ENCODE measurements at regions not wholly inside any gene's neighbourhood (a gene's known extent, or its start where the extent isn't known, plus 50 kb on each side); places are given as distances from the start of the nearest gene placed in this dataset.

DNA sequence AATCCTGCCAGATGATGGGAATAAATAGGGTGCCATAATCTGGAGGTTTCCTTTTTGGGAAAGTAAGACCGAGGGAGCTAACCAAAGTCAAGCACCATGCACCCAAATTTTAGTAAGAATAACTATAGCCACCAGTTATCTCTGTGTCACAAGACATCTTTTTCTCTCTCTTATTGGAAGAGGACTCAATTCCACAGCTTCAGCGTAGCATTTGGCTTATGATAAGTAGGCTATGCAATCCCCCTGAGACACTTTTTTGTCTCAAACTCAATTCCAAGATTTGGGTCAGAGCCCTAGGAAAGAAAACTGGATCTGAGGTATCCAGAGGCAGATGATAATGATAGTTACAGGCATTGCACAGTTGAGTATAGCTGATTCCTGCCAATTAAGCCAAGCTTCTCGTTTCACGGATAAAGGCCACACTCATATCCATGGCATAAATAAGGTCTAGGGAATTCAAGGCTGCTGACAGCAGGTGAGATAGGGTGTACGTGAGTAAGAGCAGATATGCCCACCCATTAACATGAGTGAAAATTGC, 425.2 kb upstream of the CNTNAP2 start:
- Histone ChIP-seq H3K27ac (no peak overlapping the region), H3K4me3 (no peak overlapping the region), H3K9me3 (no peaks in the 10 kb centered on the region; the same call in 2 of the 3 replicates), H3K4me1 (no peaks in the 10 kb centered on the region), H3K4me2 (no peak overlapping the region)
- ATAC-seq = no peak
- DNase-seq (ENCODE audit: low read depth in 1 of 2, low spot score in 1 of 2) = no peak
- 14% methylated on average over 5 of the region's 5 CpGs for WGBS (ENCODE audit: missing lambda C conversion rate)
- FAIRE-seq = no peak
- CTCF ChIA-PET = no interaction called here
- TF ChIP-seq, protein P1, sequence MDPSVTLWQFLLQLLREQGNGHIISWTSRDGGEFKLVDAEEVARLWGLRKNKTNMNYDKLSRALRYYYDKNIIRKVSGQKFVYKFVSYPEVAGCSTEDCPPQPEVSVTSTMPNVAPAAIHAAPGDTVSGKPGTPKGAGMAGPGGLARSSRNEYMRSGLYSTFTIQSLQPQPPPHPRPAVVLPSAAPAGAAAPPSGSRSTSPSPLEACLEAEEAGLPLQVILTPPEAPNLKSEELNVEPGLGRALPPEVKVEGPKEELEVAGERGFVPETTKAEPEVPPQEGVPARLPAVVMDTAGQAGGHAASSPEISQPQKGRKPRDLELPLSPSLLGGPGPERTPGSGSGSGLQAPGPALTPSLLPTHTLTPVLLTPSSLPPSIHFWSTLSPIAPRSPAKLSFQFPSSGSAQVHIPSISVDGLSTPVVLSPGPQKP (IDR thresholded peaks at IDR 0.05; ENCODE audit: low read depth, low read length) = no peak
- TF ChIP-seq NR3C1 (IDR thresholded peaks at IDR 0.05) = no peak
- no peak for TF ChIP-seq EHF (CRISPR knock-in tag; IDR thresholded peaks at IDR 0.05)
- TF ChIP-seq, protein P2, sequence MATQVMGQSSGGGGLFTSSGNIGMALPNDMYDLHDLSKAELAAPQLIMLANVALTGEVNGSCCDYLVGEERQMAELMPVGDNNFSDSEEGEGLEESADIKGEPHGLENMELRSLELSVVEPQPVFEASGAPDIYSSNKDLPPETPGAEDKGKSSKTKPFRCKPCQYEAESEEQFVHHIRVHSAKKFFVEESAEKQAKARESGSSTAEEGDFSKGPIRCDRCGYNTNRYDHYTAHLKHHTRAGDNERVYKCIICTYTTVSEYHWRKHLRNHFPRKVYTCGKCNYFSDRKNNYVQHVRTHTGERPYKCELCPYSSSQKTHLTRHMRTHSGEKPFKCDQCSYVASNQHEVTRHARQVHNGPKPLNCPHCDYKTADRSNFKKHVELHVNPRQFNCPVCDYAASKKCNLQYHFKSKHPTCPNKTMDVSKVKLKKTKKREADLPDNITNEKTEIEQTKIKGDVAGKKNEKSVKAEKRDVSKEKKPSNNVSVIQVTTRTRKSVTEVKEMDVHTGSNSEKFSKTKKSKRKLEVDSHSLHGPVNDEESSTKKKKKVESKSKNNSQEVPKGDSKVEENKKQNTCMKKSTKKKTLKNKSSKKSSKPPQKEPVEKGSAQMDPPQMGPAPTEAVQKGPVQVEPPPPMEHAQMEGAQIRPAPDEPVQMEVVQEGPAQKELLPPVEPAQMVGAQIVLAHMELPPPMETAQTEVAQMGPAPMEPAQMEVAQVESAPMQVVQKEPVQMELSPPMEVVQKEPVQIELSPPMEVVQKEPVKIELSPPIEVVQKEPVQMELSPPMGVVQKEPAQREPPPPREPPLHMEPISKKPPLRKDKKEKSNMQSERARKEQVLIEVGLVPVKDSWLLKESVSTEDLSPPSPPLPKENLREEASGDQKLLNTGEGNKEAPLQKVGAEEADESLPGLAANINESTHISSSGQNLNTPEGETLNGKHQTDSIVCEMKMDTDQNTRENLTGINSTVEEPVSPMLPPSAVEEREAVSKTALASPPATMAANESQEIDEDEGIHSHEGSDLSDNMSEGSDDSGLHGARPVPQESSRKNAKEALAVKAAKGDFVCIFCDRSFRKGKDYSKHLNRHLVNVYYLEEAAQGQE (IDR thresholded peaks at IDR 0.05) = no peak
- TF ChIP-seq ZC3H11A (IDR thresholded peaks at IDR 0.05) = no peak
- no peak for TF ChIP-seq ZNF302 (CRISPR knock-in tag; IDR thresholded peaks at IDR 0.05)
- TF ChIP-seq, protein P3, sequence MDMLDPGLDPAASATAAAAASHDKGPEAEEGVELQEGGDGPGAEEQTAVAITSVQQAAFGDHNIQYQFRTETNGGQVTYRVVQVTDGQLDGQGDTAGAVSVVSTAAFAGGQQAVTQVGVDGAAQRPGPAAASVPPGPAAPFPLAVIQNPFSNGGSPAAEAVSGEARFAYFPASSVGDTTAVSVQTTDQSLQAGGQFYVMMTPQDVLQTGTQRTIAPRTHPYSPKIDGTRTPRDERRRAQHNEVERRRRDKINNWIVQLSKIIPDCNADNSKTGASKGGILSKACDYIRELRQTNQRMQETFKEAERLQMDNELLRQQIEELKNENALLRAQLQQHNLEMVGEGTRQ (IDR thresholded peaks at IDR 0.05) = no peak
- POLR2A ChIA-PET = no interaction called here

DNA sequence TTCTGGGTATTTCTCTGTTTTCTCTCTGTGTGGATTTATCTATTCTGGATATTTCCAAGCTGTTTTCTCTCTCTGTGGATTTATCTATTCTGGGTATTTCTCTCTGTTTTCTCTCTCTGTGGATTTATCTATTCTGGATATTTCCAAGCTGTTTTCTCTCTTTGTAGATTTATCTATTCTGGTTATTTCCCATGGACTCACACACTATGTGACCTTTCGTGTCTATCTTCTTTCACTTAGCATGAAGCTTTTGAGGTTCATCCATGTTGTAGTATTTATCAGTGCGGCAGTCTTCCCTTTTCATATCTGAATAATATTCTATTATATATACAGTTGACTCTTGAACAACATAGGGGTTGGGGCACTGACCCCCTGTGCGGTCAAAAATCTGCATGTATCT, 435.0 kb upstream of the CNTNAP2 start:
- 11% methylated on average over 3 of the region's 3 CpGs for WGBS (ENCODE audit: missing lambda C conversion rate)
- no peak for ATAC-seq

DNA sequence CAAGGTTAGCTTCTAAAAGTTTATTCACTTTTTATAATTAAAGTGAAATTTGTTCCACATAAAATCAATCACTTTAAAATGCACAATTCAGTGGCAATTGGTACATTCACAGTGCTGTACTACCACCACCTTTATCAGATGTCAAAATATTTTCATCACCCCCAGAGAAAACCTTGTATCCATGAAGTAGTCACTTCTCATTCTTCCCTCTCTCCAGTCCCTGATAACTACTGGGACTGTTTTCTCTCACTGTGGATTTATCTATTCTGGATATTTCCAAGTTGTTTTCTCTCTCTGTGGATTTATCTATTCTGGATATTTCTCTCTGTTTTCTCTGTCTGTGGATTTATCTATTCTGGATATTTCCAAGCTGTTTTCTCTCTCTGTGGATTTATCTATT, 435.4 kb upstream of the CNTNAP2 start:
- ChIA-PET POLR2A (no interaction called here), CTCF (no interaction called here)
- DNase-seq (ENCODE audit: low read depth in 1 of 2, low spot score in 1 of 2) = no peak
- Histone ChIP-seq H3K4me3 (no peak overlapping the region), H3K4me1 (no peaks in the 10 kb centered on the region), H3K27ac (no peak overlapping the region), H3K9me3 (no peaks in the 10 kb centered on the region), H3K4me2 (no peak overlapping the region)
- no peak for ATAC-seq
- no peak for FAIRE-seq
- TF ChIP-seq POLR2AphosphoS2 (conservative IDR thresholded peaks at IDR 0.05; ENCODE audit: low read length) (no peak), RNF2 (IDR thresholded peaks at IDR 0.05; ENCODE audit: borderline replicate concordance, low read depth) (no peak), CBX2 (IDR thresholded peaks at IDR 0.05; ENCODE audit: borderline replicate concordance, low read depth) (no peak), FOSB (CRISPR knock-in tag; IDR thresholded peaks at IDR 0.05) (no peak), EHMT2 (IDR thresholded peaks at IDR 0.05; ENCODE audit: low read depth) (no peak), CHD4 (IDR thresholded peaks at IDR 0.05; ENCODE audit: borderline replicate concordance) (no peak), KDM1A (IDR thresholded peaks at IDR 0.05; ENCODE audit: low read depth) (no peak)
- TF ChIP-seq, protein P4, sequence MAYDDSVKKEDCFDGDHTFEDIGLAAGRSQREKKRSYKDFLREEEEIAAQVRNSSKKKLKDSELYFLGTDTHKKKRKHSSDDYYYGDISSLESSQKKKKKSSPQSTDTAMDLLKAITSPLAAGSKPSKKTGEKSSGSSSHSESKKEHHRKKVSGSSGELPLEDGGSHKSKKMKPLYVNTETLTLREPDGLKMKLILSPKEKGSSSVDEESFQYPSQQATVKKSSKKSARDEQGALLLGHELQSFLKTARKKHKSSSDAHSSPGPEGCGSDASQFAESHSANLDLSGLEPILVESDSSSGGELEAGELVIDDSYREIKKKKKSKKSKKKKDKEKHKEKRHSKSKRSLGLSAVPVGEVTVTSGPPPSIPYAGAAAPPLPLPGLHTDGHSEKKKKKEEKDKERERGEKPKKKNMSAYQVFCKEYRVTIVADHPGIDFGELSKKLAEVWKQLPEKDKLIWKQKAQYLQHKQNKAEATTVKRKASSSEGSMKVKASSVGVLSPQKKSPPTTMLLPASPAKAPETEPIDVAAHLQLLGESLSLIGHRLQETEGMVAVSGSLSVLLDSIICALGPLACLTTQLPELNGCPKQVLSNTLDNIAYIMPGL (CRISPR knock-in tag; IDR thresholded peaks at IDR 0.05; ENCODE audit: borderline replicate concordance) = no peak
- TF ChIP-seq, protein P5, sequence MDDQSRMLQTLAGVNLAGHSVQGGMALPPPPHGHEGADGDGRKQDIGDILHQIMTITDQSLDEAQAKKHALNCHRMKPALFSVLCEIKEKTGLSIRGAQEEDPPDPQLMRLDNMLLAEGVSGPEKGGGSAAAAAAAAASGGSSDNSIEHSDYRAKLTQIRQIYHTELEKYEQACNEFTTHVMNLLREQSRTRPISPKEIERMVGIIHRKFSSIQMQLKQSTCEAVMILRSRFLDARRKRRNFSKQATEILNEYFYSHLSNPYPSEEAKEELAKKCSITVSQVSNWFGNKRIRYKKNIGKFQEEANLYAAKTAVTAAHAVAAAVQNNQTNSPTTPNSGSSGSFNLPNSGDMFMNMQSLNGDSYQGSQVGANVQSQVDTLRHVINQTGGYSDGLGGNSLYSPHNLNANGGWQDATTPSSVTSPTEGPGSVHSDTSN (IDR thresholded peaks at IDR 0.05) = no peak

More for the DNA sequence above, 435.0 kb upstream of the CNTNAP2 start:
- Histone ChIP-seq H3K4me2 (no peak overlapping the region), H3K4me3 (no peak overlapping the region), H3K4me1 (no peaks in the 10 kb centered on the region), H3K27ac (no peak overlapping the region), H3K9me3 (no peaks in the 10 kb centered on the region)
- CTCF ChIA-PET = no interaction called here
- DNase-seq (ENCODE audit: low read depth in 1 of 2, low spot score in 1 of 2) (no peak), FAIRE-seq (no peak)
- POLR2A ChIA-PET = no interaction called here
- TF ChIP-seq, protein P3 (IDR thresholded peaks at IDR 0.05) = no peak
- TF ChIP-seq CBX2 (IDR thresholded peaks at IDR 0.05; ENCODE audit: borderline replicate concordance, low read depth) (no peak), EHF (CRISPR knock-in tag; IDR thresholded peaks at IDR 0.05) (no peak), GATA3 (IDR thresholded peaks at IDR 0.05; ENCODE audit: borderline replicate concordance) (no peak), RARB (CRISPR knock-in tag; IDR thresholded peaks at IDR 0.05) (no peak), HOXB13 (CRISPR knock-in tag; IDR thresholded peaks at IDR 0.05; ENCODE audit: low read depth) (no peak), NFE2L2 (conservative IDR thresholded peaks at IDR 0.05; ENCODE audit: low read length) (no peak), JUN (IDR thresholded peaks at IDR 0.05) (no peak)
- TF ChIP-seq, protein P6, sequence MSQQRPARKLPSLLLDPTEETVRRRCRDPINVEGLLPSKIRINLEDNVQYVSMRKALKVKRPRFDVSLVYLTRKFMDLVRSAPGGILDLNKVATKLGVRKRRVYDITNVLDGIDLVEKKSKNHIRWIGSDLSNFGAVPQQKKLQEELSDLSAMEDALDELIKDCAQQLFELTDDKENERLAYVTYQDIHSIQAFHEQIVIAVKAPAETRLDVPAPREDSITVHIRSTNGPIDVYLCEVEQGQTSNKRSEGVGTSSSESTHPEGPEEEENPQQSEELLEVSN (IDR thresholded peaks at IDR 0.05; ENCODE audit: borderline replicate concordance, low read depth) = no peak
- TF ChIP-seq, protein P7, sequence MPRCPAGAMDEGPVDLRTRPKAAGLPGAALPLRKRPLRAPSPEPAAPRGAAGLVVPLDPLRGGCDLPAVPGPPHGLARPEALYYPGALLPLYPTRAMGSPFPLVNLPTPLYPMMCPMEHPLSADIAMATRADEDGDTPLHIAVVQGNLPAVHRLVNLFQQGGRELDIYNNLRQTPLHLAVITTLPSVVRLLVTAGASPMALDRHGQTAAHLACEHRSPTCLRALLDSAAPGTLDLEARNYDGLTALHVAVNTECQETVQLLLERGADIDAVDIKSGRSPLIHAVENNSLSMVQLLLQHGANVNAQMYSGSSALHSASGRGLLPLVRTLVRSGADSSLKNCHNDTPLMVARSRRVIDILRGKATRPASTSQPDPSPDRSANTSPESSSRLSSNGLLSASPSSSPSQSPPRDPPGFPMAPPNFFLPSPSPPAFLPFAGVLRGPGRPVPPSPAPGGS (IDR thresholded peaks at IDR 0.05) = no peak

Data from A549 (cell line).